Stimulated activated CD8-positive, alpha-beta memory T cell treated with anti-CD3 and anti-CD28 coated beads, Interleukin-2, amount 100 ng/mL, for 1 hour (primary cell): ENCODE measurements at regions not wholly inside any gene's neighbourhood (a gene's known extent, or its start where the extent isn't known, plus 50 kb on each side); places are given as distances from the start of the nearest gene placed in this dataset.
A peak's percentile ranks its signal among the peaks of the same experiment; 100 is the strongest.

Source experiments
- DNase-seq, 2 donors: peaks; one replicate each; pipeline ENCODE4 v3.0.0-alpha.2; 2020; ENCODE audit warnings: low read depth in 2 of 2

DNA sequence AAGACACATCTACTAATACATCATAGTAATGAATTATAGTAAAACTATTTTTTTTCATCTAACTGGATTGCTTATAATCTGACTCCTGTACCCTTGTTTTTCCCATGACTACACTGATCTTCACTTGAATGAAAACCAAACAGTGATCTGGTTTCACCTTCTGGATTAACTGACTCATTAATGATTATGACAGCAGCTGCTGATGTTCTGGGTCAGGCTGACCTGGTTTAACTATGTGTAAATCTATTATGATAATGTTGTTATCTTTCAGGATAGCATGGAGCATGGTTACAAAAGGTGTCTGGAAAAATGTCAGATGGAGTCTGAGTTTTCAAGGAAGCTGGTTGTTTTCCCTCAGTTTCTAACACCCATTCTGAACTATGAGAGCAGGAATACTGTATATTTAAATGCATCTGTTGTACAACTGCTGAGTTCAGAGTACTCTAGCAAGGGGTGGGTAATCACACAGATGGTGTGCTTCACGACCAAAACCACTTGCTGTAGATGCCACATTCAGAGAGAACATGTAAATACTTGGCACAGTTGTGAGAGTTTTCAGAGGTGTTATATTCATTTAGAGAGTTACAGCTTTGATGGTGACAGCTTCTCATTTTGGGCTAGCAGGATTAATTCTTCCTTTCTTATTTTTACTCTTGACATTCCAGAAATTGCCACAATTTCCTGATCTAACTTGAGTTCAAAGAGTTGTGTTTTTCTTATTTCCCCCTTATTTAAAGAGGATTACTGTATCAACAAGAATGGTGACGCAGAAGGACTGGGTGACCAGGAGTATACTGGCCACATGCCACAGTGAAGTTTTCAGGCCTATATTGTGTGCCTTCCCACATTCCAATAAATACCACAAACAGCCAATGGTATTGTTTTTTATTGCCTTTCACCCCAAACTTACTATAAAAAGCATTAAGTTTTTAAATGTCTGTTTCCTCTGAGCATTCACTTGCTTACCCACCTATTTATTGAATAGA, 249.7 kb upstream of the TET2 start:
- DNase-seq = no peak

GRCh38 chr4:104899863-104900262, 246.8 kb upstream of the TET2 start:
- DNase-seq = no peak

- no peak for DNase-seq
Observed at GRCh38 chr4:104901438-104901837, 245.2 kb upstream of the TET2 start.

DNA sequence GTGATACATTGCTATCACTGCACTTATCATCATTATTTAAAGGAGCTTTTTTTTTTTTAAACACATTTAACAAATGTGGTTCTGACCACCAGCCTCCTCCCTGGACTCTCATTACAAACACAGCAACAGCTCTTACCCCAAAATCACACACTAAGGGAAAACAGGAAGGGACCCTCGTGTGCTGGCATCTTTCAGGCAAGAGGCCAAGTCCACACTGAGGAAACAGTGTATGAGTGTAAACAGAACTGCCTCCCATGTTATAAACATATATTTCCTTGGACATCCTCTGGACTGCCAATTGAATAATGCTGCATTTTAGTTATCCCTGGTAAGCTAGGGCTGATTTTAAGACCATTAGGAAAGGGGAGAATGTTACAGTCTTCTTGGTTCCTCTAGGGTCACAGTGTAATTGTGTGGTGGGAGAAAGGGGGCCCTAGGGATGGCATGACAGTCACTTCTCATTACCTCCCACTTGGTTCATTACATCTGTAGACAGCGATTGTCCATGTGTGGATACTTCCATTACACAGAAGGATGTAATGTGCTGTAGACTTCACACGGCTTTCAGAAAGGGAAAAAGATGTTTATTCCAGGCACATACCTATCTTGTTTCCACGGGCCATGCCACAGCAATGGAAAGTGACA, 244.6 kb upstream of the TET2 start:
- DNase-seq = no peak

GRCh38 chr4:104905065-104905464, 241.6 kb upstream of the TET2 start:
- DNase-seq = no peak

GRCh38 chr4:104905546-104905945, 241.1 kb upstream of the TET2 start:
- DNase-seq = no peak

DNA sequence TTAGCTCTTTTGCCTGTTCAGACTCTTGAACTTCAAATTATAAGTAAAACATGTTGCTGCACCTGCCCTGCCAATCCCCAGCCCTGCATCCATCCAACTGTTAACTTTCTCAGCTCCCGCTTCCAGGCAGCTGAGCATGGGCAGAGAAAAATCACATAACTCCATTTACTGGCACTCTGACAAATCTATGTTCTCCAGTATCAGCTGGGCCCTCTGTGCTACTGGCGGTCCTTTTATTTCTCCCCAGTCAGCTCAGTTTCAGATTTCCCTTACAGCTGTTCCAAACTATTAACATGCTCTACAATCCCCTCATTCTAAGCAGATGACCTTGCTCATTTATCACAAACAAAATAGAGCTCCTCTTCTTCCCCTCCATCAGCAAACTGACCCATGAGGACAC, 240.4 kb upstream of the TET2 start:
- no peak for DNase-seq

DNA sequence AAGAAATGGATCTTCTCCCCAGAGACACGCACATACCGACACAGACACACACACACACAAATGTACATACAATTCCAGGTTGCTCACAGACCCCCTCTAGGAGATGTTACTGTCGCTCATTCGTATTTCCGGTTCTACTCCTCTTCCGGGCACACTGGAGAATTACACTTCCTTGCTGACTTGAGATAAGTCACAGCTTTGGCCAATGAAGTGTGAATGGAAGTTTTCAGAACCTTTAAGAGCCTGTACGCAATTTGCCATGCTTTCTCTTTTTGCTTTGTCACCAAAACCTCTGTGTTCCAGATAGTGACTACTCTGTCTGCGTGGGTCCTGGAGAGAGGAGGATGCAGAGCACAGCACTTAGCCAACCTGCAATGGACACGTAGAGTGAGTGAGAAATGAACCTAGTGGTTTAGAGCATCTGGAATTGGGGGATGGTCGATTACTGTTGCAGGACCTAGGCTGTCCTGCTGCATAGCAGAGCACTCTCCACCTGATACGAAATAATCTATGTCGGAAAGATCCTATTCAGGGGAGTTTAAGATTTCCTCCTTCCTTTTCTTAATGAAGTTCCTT, 239.5 kb upstream of the TET2 start:
- DNase-seq = no peak

- DNase-seq = no peak
Observed at GRCh38 chr4:104907991-104908390, 238.7 kb upstream of the TET2 start.

DNA sequence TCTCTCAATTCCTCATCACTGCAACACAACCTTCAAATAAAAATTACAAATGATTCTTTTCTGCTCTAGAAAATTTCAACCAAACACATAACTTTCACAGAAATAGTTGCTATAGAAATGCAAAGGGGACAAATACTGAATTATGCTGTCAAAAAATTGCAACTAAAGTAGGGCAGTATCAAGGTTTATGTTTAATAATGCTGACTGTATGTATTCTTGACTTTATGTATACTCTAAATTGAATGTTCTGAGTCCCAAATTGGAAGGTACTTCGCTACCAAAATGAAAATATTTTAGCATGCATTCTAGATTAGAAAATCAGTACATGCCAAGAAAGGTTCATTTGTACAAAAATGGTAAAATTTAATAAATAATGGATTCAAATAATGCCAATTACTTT, 237.3 kb upstream of the TET2 start:
- DNase-seq = no peak

- no peak for DNase-seq
Observed at GRCh38 chr4:104912518-104912917, 234.2 kb upstream of the TET2 start.

- no peak for DNase-seq
Observed at GRCh38 chr4:104915373-104915772, 231.3 kb upstream of the TET2 start.

GRCh38 chr4:104915864-104916263, 230.8 kb upstream of the TET2 start:
- DNase-seq = no peak

- DNase-seq = no peak
Observed at GRCh38 chr4:104919406-104919805, 227.3 kb upstream of the TET2 start.

- no peak for DNase-seq
Observed at GRCh38 chr4:104930298-104930697, 216.4 kb upstream of the TET2 start.

DNA sequence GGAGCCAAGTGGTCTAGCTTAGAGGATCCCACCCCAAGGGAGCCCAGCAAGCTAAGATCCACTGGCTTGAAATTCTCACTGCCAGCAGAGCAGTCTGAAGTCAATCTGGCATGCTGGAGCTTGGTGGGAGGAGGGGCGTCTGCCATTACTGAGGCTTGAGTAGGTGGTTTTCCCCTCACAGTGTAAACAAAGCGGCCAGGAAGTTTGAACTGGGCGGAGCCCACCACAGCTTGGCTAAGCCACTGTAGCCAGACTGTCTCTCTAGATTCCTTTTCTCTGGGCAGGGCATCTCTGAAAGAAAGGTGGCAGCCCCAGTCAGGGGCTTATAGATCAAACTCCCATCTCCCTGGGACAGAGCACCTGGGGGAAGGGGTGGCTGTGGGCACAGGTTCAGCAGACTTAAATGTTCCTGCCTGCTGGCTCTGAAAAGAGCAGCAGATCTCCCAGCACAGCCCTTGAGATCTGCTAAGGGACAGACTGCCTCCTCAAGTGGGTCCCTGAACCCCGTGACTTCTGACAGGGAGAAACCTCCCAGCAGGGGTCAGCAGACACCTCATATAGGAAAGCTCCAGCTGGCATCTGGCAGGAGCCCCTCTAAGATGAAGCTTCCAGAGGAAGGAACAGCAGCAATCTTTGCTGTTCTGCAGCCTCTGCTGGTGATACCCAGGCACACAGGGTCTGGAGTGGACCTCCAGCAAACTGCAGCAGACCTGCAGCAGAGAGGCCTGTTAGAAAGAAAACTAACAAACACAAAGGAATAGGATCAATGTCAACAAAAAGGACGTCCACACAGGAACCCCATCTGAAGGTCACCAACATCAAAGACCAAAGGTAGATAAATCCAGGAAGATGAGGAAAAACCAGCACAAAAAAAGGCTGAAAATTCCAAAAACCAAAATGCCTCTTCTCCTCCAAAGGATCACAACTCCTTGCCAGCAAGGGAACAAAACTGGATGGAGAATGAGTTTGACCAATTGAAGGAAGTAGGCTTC, 215.6 kb upstream of the TET2 start:
- peak in 1 of 2 donors; percentile 18 for DNase-seq

GRCh38 chr4:104938624-104939023, 208.1 kb upstream of the TET2 start:
- no peak for DNase-seq

DNA sequence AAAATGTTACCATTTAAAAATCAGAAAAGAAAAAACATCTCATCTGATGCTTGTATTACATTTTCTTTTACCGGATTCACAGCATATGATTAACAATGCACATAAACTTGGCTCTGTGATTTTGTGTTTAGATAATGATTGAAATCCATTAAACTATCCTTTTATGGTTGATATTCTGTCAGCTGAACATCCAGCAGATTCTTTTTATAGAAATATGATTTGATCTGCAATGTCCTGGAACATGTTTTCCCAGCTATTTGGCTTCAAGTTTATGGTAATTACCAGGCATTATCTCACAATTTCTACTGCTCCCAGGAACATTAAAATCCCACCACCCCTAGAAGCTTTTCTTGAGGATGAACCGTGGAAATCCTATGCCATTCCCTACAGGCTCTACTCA, 205.7 kb upstream of the TET2 start:
- no peak for DNase-seq

DNA sequence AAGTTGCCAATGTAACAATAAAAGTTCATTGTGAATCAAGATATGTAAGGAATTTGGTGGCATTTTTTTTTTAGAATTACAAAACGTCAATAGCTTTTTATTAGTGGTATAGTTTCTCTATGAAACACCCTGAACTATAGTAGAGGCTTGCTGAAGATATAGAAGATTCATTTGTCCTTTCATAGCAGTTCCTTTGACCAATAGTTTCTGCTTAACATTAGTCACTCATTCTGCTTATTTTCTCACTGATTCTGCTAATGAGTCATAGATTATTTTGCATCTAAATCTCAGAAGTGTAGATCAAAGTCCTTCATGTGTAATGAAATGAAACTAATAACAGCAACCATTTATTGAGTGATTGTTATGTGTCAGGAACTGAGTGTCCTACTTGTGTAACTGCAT, 205.0 kb upstream of the TET2 start:
- no peak for DNase-seq

GRCh38 chr4:104942990-104943743, 203.5 kb upstream of the TET2 start:
- DNase-seq = no peak

GRCh38 chr4:104944596-104944995, 202.1 kb upstream of the TET2 start:
- no peak for DNase-seq
